GM21737 (cell line): ENCODE measurements at regions not wholly inside any gene's neighbourhood (a gene's known extent, or its start where the extent isn't known, plus 50 kb on each side); places are given as distances from the start of the nearest gene placed in this dataset.

Experiments used
- ATAC-seq: cut with Tn5 transposase; IDR thresholded peaks from one replicate; pipeline ENCODE4 v1.9.1; 2021; ENCODE audit warnings: mild to moderate bottlenecking, moderate library complexity; ENCODE audit not compliant: unreplicated experiment

- ATAC-seq, result no peak
Observed at GRCh38 chr4:124481123-124481522, 231.4 kb downstream of the ANKRD50 start.

DNA sequence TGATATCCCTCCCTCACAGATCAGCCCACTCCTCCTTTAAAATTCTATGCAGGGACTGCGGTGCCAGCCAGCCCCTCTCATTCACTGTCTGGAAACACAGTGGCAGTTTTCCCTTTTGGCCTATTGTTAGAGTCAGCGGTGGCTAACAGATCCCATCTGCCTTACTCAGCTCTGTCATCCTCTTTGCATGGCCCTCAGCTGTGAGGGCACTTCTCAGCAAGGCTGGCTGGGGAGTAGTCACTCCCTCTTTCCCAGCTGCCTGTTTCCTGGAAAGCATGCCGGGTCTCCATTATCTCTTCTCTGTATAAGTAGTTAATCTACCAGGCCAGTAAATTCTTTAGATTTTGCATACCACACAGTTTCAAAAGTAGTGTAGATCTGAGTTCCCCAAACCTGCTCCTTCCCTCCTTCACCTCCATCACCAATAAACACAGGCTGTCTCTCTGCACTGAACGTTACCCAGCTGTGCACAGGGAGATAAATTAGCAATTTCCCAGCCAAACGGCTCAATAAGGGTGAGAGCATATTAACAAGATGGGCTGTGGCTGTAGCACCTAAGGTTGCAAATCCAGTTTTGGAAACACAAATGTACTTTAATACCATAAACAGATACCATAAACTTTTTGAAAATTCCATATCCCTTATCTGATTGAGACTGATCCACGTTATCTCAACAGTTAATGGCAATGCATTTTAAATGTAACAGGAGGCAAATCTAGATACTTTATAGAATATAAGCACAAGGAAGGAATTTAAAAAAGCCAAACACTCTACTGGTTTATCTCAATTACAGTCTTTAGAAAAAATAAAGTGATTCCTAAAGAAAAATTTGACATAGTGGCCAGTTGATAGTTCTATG is 229.3 kb downstream of the ANKRD50 start:
- ATAC-seq, result no peak

GRCh38 chr4:124484008-124484407 is 228.5 kb downstream of the ANKRD50 start:
- no peak for ATAC-seq

- no peak for ATAC-seq
Observed at GRCh38 chr4:124484940-124485339, 227.6 kb downstream of the ANKRD50 start.

GRCh38 chr4:124486423-124486822 is 226.1 kb downstream of the ANKRD50 start:
- ATAC-seq, result no peak

DNA sequence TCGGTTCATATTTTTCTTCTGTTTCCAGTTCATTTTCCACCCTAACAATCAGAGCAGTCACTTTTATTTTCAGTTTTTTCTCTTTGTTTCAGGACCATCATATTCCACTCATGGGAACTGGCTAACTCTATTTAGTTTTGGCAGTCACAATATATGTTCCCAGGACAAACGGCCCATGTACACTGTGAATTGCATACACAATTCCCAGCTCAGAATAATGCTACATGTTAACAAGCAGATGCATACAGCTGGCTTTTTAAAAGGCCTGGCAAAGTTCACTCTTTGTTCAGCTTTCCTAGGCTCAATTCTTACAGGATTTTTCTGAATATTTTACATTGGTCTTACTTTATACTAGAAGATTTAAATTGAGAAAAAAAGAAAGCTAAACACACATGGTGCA is 224.9 kb downstream of the ANKRD50 start:
- no peak for ATAC-seq

DNA sequence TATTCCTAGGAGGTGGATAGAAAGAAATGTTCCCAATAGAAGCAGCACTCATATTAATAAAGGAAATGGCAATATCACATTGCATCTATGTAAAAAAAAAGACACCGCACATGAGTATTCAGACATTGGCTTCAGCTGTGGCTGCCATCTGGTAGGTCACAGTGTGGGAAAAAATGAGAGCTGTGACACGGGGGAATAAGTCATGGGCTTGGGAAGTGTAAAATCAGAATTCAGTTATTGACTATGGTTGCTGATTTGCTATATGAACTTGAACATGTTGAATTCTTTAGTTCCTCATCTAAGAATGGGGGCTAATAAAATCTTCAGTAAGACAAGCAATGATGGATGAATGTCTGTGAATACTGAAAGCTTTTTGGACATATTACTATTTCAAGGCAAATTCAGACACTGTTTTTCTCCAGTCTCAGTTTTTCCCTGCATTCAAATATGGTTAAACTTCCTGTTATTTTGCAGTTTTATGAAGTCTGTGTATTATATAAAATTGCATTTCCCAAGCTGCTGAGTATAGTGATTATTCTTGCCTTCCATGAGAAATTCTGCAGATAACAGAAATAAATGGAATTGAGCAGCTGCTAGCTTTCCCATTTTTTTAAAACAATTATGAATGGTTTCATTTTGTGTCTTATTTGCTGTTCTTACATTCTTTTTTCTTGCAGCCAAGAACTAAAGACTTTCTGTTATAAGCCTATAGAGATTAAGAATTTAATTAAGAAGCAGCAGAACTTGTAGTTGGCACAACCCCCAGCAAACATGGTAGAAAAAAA is 221.0 kb downstream of the ANKRD50 start:
- ATAC-seq, result no peak

DNA sequence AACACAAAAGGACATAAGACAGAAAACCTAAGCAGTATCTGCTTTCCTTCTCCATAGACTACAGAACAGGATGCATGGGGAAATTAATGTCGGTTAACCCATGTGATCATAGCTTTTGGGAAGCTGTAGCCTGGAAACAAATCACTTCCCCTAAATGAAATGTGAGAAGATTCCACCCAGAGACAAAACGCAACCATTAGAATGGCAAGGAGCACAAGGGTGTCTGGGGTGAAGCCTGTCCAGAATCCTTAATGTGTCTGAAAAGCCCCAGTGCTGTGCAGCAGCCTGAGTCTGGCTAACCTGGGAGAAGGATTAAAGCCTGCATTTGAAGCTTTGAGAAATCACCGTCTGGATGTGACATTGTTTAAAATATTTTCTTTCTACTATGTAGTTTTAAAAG is 213.3 kb downstream of the ANKRD50 start:
- ATAC-seq, result no peak

- ATAC-seq, result no peak
Observed at GRCh38 chr4:124501576-124501975, 211.0 kb downstream of the ANKRD50 start.

DNA sequence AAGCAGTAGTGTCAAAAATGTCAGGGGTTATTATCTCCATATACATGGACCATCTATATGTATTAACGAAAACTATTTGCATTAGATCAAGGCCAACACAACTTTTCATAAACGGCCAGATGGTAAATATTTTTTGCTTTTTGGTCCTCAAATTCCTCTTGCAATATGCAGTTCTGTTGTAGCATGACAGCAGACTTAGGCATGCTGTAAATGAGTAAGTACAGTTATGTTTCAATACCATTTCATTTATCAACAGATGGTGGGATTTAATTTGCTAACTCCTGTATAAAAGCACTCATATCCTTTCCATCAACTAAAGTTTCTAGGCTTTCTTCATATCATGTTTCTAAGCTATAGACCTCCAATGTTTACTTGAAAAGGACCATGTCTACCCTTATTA is 208.1 kb downstream of the ANKRD50 start:
- ATAC-seq, result no peak

DNA sequence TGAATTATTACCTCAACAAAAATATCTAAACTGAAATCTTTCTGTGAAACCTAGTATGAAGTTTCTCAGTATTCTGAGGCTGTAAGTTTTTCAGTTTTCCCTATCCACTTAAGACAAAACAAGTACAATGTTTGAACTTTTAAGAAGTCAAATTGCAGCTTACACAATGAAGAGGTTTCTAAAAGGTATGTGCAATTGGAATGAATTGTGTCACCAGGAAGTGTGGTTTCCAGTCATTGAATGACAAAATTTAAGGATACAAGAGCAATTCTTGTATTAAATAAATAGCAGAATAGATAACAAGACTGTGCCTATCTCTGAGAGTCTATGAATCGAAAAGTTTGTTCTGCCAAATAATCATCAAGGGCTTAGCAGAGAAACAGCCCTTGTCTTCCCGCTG is 207.3 kb downstream of the ANKRD50 start:
- ATAC-seq, result no peak

- no peak for ATAC-seq
Observed at GRCh38 chr4:124509151-124509550, 203.4 kb downstream of the ANKRD50 start.

DNA sequence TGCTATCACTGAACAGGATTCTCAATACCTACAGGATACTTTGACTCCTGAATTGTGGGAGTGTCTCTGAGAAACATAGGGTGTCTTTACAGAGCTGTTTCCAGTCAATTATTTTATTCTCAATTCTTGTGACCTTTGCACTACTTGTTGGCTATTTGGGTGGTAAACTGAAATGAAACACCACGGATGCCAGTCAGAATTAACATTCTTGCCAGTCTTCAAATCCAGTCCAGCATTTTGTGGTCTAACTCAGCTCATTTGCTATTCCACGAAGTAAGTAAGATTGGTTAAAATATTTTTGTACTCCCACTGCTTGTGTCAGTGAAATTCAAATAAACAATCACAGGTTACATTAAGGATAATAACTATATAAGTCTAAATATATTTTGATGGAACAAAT is 197.9 kb downstream of the ANKRD50 start:
- ATAC-seq, result no peak

DNA sequence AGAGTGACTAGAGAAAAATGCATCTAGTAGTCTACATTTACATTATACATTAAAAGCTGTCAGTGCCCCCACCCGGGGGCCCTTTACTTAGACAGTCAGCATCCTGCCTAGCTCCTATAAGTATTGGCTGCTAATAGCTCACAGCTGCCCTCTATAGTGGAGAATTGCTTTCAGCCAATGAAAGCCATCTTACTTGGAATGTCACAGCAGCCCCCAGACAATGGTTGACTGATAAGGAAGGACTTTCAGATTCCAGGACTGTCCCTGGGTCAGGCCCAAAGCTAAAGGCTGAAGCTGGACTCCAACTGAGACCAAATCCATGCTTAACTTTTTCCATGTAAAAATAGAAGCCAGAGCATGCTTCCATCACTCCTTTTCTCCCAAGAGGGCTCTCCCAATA is 196.9 kb downstream of the ANKRD50 start:
- ATAC-seq, result no peak

DNA sequence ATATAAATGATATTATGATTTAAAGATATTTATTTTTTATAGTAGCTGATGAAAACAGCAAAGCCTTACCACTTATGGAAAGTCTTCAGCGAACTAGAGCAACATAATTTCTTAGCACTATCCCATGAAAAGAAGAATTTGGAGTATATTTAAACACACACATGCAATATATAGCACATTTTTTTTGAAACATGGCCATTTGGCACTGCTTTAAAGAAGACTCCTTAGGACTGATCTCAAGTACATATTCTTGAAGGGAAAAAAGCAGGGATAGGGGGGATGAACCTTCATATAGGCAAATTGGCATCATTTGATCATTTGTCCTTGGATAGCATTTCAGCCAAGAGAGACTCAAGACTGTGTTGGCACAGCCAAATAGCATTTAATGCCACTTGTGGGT is 193.3 kb downstream of the ANKRD50 start:
- no peak for ATAC-seq

DNA sequence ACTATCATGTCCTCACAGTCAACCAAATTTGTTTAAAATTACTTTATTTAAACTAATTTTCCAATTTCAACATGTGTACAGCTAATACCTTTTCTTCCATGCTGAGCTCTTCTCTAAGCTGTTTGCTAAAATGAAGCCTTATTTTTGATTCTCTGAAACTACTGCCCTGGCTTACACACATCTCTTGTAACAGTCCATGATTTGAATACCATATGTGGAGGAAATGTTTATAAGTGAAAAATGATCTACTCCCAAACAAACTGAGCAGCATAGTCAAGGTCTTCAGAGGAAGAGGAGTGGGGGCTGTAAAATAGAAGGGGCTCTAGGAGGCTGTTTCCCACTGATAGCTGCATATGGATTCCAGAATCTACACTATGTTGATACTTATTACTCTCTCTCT is 188.7 kb downstream of the ANKRD50 start:
- ATAC-seq, result no peak

- no peak for ATAC-seq
Observed at GRCh38 chr4:124525524-124525923, 187.0 kb downstream of the ANKRD50 start.

- no peak for ATAC-seq
Observed at GRCh38 chr4:124526331-124526730, 186.2 kb downstream of the ANKRD50 start.

DNA sequence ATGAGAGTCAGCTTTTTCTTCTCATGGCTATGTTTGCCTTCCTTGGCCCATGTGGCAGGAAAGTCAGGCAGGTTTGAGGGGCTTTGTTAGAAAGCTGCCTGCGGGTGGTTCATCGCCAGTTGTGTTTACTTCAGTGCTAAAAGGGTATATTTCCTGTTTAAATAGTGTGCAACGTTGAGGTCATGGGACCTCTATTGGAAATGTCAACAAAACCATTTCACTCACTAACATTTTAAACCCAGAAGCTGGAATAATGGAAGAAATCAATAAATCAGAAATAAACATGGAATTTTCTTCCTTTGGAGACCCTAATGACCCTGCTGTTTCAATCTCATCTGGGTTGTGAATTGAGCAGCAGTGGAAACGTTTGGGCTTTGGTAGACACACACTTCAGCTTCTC is 185.8 kb downstream of the ANKRD50 start:
- no peak for ATAC-seq

DNA sequence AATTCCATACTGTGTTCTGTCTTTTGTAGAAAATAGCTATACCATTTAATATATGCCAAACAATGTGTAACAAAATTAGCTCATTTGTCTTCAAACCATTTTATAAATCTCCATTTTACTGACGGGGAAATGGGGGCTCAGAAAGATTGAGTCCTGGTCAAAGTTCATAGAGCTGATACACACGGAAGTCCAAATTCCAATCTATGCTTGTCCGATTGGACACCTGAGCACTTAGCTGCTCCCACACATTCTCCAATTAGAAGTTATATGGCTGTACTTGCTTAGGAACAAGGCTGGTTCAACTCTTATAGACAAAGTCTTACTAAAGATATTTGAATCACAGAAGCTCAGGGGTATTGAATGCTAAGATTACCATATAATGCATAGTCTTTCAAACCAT is 185.2 kb downstream of the ANKRD50 start:
- no peak for ATAC-seq

DNA sequence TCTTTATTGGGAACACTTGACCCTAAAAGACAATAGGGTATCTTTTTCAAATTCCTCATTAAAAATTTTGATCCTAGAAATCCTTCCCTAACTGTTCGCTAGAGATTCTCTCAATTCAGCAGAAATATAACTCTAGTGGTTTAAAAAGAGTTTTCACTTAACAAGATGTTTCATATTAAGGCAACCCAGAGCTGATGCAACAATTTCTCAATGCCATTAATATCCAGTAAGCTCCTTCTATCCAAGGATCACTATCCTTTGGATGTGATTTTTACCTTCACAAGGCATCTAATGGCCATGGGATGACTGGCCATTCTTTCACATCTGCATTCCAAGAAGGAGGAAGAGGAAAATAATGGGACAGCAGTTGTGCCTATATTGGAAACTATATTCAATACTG is 183.4 kb downstream of the ANKRD50 start:
- no peak for ATAC-seq

DNA sequence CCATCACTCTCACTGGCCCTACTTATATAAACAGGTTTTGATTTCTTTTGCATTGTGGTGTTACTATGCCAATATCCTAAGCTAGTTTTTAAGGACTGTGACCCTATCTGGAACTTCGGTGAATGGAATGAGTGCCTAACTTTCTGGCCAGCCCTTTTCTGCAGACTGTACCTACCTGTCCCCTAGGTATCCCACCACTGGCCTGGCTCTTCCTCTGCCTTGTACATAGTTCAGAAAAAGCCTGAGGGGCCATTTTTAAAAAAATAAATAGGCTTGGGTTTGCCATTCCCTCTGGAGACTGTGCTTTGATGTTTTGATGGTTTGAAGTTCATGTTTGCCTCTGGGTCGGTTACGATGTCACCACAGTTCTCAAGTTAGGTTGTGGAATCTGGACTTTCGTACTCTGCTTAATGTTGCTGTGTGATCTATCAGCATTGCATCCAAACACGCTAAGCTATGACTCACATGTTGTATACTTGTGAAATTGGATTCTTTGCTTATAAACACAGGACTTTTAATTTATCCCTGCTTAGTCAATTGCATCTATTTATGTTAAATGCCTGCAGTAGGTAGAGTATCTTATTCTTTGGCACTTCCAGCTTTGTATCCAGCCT is 182.0 kb downstream of the ANKRD50 start:
- no peak for ATAC-seq
